HG02840 (cell line): ENCODE measurements at regions not wholly inside any gene's neighbourhood (a gene's known extent, or its start where the extent isn't known, plus 50 kb on each side); places are given as distances from the start of the nearest gene placed in this dataset.
A peak's percentile ranks its signal among the peaks of the same experiment; 100 is the strongest.

Experiments
- ATAC-seq: cut with Tn5 transposase; IDR thresholded peaks from one replicate; pipeline ENCODE4 v1.9.1; 2021; ENCODE audit warnings: mild to moderate bottlenecking, moderate library complexity, moderate number of reproducible peaks; ENCODE audit not compliant: unreplicated experiment, low FRiP score

DNA sequence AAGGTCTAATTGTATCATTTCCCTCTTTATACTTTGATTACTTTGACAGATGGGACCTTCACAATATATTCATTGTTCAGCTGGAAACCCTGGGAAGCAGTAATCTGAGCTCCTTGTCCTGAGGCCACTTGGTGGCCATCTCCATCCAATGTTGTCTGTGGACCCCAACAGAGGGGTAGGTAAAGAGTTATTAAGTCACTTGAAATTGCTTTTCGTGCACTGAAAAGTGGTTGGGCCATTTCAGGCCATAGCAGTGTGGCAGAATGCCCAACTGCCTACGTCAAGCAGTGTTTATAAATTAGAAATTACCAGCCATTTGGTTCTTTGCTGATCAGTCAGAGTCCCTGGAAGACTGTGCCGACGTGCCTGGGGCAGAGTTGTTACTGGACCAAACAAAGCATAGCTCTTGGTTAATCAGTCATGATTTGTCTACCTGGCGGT lies 308.3 kb upstream of the USP25 start:
- no peak for ATAC-seq

- no peak for ATAC-seq
Measured at GRCh38 chr21:15421947-15422346, 307.8 kb upstream of the USP25 start.

DNA sequence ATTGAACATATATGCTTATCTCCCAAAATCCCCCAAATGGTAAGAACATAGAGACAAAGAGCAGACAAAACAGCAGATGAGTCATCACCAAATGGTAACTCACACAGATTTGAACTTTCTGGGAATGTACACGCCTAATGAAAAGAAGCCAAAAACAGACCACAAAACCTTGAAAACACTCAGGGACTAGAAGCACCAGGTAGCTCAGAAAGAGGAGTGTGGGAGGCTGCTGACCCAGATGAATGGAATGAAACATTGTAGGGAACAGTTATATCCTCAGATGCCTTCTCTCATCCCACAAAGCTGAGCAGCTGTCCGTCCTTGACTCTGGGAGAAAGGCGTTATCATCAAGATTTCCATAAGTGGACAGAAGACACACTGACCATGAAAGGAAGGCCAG lies 307.0 kb upstream of the USP25 start:
- no peak for ATAC-seq

GRCh38 chr21:15423676-15424445 lies 305.9 kb upstream of the USP25 start:
- no peak for ATAC-seq

- no peak for ATAC-seq
Measured at GRCh38 chr21:15425049-15425448, 304.7 kb upstream of the USP25 start.

DNA sequence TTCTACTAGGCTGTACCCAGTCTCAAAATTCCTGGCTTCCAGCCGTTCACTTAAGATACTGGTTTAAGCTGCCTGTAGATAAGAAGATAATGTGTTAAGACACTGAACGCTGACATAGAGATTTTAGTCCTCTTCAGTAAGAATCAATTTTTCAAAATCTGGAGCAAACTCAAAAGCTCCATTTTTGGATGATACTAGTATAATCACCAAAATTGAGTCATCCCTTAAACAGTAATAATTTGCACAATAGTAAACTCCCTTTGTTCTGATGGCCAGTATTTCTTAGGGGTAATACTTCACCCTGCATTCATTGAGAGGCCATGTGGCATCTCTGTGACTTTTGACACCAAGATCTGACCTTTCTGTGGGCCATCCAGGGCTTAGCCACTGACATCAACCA lies 299.8 kb upstream of the USP25 start:
- no peak for ATAC-seq

DNA sequence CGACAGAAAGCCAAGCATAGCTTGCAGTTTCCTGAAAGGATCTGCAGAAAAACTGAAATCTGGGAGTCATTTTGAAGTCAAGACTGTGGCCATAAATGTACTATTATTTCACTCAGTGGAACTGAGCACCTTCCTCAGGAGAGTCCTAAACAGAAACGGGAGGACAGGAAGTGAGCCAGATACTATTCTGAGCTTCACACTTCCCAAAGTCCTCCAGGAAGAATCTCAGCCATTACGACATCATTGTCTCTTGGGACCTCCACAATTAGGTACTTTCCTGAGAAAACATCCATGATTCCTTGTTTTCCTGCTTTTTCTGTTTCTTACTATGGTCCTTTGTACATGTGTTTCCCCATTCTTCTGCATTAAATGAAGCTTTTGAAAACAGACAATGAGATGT lies 299.2 kb upstream of the USP25 start:
- ATAC-seq, result no peak

DNA sequence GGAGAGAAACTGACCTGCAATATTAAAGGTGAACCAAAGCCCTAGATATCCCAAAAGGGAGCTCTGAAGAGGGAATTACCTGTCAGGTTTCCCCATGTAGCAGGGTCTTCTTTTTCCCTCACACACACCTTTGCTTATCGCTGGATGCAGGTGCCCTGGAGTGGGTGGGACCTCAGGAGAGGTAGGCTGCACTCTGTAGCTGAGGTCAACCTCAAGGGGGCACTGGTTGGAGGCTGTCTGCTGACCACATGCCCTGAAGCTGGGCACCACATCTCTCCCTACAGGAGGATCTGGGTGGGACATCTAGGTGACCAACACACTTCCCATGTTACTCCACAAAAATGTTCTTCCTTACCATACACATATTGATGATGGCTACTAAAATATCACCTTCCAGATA lies 298.7 kb upstream of the USP25 start:
- no peak for ATAC-seq

DNA sequence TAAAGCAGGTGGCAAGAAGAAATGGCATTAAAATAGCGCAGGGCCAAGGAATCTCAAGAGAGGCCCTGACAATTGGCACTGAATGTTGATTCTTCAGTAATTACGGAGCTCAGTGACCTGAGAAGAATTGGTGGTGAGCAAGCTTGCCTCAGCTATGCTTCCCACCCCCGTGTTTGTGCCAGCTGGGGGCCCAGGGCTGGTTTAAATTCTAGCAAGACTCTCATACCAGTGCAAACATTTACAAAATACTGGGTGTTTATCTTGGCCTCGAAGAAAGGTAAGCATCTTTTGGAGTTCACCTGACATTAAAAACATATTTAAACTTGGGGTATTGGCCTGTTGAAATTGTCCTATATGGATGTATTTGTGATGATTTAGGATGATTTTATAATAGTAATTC lies 296.7 kb upstream of the USP25 start:
- ATAC-seq, result no peak

GRCh38 chr21:15434163-15434905 lies 295.4 kb upstream of the USP25 start:
- ATAC-seq, result no peak

GRCh38 chr21:15436031-15436430 lies 293.8 kb upstream of the USP25 start:
- ATAC-seq, result no peak

DNA sequence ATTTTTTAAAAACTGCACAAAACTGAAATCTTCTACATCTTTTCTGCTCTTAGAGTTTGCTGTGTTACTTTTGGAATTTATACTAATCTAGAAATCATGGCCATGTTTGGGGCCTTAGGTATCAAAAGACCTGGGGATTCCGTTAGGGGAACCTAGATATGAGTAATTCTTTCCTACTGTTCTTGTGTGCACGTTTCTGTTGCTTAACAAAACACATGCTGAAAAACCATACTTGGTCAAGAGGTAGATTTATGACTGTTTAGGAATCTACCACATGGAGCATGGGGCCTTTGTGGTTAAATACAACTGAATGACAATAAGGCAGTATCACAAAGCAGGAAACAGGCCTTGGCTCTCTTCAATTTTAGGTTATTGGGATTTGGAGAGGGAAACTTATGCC lies 291.9 kb upstream of the USP25 start:
- ATAC-seq, result peak; percentile 82

- ATAC-seq, result no peak
Measured at GRCh38 chr21:15439726-15440125, 290.1 kb upstream of the USP25 start.

GRCh38 chr21:15441060-15441493 lies 288.7 kb upstream of the USP25 start:
- ATAC-seq, result no peak

DNA sequence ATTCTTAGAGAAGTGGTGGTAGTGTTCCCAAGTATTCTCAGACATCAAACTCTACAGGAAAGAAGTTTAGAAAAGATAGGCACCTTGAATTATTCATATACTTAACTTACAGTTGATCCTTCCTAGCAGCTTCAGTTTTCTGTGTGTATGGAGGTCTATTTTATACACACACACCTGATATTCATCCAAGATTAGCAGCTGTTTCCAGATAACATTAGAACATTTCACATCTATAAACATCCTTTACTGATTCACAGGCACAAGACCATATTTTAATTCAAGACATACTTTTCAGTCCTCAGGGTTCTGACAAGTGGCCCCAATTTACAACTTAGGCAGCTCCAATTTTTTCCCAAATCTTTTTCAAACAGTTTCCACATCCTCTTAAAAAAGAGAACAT lies 287.8 kb upstream of the USP25 start:
- no peak for ATAC-seq

DNA sequence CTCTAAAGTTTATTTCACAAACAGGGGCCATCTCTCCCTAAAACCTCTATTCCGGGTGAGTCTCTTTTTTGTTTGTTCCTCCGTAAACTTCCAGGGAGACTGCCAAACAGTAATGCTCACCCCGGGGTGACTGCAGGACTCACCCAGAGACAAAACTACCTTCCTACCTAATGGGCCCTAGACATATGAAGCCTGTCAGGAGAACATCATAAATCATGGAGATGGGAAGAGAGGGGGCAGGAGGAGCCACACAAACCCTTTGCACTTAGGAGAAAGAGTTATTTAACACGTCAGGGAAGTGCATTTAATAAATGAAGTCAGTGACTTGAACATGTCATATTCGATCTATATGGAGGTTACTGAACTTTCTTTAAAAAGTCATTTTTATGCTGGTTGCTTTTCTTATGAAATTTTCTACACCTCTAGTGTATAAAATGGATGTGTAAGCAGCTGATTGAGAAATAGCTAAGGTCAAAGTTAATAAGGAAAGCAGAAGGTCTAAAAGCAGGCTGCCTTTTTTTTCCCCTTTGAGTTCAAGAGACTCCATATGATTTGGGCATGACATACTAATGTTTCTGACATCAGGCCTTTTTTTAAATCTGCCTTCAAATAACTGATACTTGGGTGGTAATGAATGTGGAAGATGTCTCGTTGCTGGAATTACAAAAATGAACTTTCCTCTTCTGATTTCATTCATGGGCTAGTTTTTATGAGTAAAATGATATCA lies 286.9 kb upstream of the USP25 start:
- no peak for ATAC-seq

DNA sequence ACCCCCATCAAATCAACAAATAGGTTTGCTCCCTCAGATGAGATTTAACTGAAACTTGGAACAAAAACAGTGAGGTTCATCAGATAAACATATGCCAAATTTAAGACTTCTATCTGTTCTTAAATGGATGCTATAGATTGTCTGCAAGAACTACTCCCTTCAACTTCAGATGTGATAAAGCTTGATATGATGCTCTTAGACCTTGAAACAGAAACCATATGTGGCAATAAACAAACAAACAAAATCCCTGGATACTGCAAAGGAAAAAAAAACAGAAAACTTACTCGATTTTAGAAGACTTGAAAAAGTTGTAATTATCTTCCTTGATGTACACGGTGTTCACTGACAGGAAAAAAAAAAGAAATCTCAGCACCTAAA lies 286.1 kb upstream of the USP25 start:
- no peak for ATAC-seq

- no peak for ATAC-seq
Measured at GRCh38 chr21:15444118-15444960, 285.4 kb upstream of the USP25 start.

GRCh38 chr21:15445327-15445726 lies 284.5 kb upstream of the USP25 start:
- ATAC-seq, result peak; percentile 90

DNA sequence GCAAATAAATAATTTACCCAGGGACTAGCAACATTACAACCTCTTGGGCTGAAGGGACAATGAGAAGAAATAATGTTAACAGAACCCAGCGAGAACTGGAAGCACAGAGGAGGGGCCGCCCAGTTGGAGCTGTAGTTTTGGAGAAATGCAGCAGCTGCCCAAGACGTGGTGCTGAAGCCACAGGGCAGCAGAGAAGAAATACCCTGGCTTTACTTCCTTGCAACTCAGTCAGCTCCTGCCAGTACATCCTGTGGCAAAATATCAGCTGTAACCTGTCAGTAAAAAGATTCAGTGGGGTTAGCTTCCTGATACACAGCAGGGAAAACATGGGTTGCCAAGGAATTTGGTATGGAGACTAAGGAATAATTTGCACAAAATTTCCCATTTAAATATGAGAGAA lies 283.6 kb upstream of the USP25 start:
- no peak for ATAC-seq
